ENCODE measurements at regions not wholly inside any gene's neighbourhood (a gene's known extent, or its start where the extent isn't known, plus 50 kb on each side); places are given as distances from the start of the nearest gene placed in this dataset.

DNA sequence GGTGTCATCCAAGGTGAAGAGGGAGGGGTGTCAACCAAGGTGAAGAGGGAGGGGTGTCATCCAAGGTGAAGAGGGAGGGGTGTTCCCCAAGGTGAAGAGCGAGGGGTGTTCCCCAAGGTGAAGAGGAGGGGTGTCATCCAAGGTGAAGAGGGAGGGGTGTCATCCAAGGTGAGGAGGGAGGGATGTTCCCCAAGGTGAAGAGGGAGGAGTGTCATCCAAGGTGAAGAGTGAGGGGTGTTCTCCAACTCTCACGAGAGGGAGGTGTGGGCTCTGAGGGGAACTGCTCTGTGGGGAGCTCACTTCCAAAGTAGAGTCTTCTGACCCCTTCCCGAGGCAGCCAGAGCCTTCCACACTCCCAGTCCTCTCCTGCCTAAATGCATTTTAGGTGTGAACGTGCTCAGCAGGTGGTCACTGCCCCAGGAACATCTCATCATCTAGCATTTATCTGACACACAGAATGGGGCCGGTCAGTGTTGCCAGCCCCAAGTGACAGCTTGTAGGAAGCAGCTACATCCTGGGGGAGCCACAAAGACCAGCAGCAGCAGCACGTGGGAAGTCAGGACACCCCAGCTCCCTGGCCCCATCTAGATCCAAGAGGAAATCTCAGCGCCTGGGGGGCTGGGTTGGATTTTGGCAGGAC is 323.8 kb downstream of the GLRX3 start:
- H3K4me1 ChIP-seq (ENCODE audit: low read length): no peaks in the 10 kb centered on the region
- no peak overlapping the region for H2AFZ ChIP-seq (ENCODE audit: low read depth, low read length)
- no peak overlapping the region for H3K4me2 ChIP-seq (ENCODE audit: low read length)
- H3K79me2 ChIP-seq (ENCODE audit: low read length): no peaks in the 10 kb centered on the region
- no peak overlapping the region for H3K4me3 ChIP-seq (ENCODE audit: low read length)
- no peaks in the 10 kb centered on the region for H3K27me3 ChIP-seq (ENCODE audit: low read depth, low read length)
- no peak overlapping the region for H3K27ac ChIP-seq (ENCODE audit: low read length)
- no peaks in the 10 kb centered on the region for H3K9me3 ChIP-seq (ENCODE audit: insufficient read depth, low read length)
- no peaks in the 10 kb centered on the region for H4K20me1 ChIP-seq (ENCODE audit: insufficient read depth, low read length)
- no peak overlapping the region for H3K9ac ChIP-seq (ENCODE audit: low read length)
- no peaks in the 10 kb centered on the region for H3K36me3 ChIP-seq (replicated peaks; ENCODE audit: low read depth, low read length)
- TF ChIP-seq, protein P1, sequence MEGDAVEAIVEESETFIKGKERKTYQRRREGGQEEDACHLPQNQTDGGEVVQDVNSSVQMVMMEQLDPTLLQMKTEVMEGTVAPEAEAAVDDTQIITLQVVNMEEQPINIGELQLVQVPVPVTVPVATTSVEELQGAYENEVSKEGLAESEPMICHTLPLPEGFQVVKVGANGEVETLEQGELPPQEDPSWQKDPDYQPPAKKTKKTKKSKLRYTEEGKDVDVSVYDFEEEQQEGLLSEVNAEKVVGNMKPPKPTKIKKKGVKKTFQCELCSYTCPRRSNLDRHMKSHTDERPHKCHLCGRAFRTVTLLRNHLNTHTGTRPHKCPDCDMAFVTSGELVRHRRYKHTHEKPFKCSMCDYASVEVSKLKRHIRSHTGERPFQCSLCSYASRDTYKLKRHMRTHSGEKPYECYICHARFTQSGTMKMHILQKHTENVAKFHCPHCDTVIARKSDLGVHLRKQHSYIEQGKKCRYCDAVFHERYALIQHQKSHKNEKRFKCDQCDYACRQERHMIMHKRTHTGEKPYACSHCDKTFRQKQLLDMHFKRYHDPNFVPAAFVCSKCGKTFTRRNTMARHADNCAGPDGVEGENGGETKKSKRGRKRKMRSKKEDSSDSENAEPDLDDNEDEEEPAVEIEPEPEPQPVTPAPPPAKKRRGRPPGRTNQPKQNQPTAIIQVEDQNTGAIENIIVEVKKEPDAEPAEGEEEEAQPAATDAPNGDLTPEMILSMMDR (IDR thresholded peaks at IDR 0.05; ENCODE audit: low read depth, low read length): no peak
- no peak for TF ChIP-seq EZH2phosphoT487 (IDR thresholded peaks at IDR 0.05; ENCODE audit: low read depth)

- H3K27ac ChIP-seq (ENCODE audit: low read length): no peak overlapping the region
- no peaks in the 10 kb centered on the region for H3K4me1 ChIP-seq (ENCODE audit: low read length)
- no peak for TF ChIP-seq EZH2phosphoT487 (IDR thresholded peaks at IDR 0.05; ENCODE audit: low read depth)
- TF ChIP-seq, protein P1 (IDR thresholded peaks at IDR 0.05; ENCODE audit: low read depth, low read length): no peak
- H2AFZ ChIP-seq (ENCODE audit: low read depth, low read length): no peak overlapping the region
- no peak overlapping the region for H3K9ac ChIP-seq (ENCODE audit: low read length)
- no peaks in the 10 kb centered on the region for H3K36me3 ChIP-seq (replicated peaks; ENCODE audit: low read depth, low read length)
- no peak overlapping the region for H3K4me2 ChIP-seq (ENCODE audit: low read length)
- H3K9me3 ChIP-seq (ENCODE audit: insufficient read depth, low read length): no peaks in the 10 kb centered on the region
- H4K20me1 ChIP-seq (ENCODE audit: insufficient read depth, low read length): no peaks in the 10 kb centered on the region
- no peaks in the 10 kb centered on the region for H3K79me2 ChIP-seq (ENCODE audit: low read length)
- no peaks in the 10 kb centered on the region for H3K27me3 ChIP-seq (ENCODE audit: low read depth, low read length)
- no peak overlapping the region for H3K4me3 ChIP-seq (ENCODE audit: low read length)
These were observed 325.4 kb downstream of the GLRX3 start for GRCh38 chr10:130461631-130462030.

GRCh38 chr10:130463104-130463875 is 327.1 kb downstream of the GLRX3 start:
- Histone ChIP-seq H3K27me3 (ENCODE audit: low read depth, low read length) (no peaks in the 10 kb centered on the region), H3K27ac (ENCODE audit: low read length) (no peak overlapping the region), H3K4me1 (ENCODE audit: low read length) (no peaks in the 10 kb centered on the region), H3K9ac (ENCODE audit: low read length) (no peak overlapping the region), H2AFZ (ENCODE audit: low read depth, low read length) (no peak overlapping the region), H3K36me3 (replicated peaks; ENCODE audit: low read depth, low read length) (no peaks in the 10 kb centered on the region), H3K4me2 (ENCODE audit: low read length) (no peak overlapping the region), H3K4me3 (ENCODE audit: low read length) (no peak overlapping the region), H3K9me3 (ENCODE audit: insufficient read depth, low read length) (no peaks in the 10 kb centered on the region), H4K20me1 (ENCODE audit: insufficient read depth, low read length) (no peaks in the 10 kb centered on the region), H3K79me2 (ENCODE audit: low read length) (no peaks in the 10 kb centered on the region)
- no peak for TF ChIP-seq EZH2phosphoT487 (IDR thresholded peaks at IDR 0.05; ENCODE audit: low read depth)
- TF ChIP-seq, protein P1 (IDR thresholded peaks at IDR 0.05; ENCODE audit: low read depth, low read length): no peak

- no peak overlapping the region for H3K27ac ChIP-seq (ENCODE audit: low read length)
- no peaks in the 10 kb centered on the region for H3K27me3 ChIP-seq (ENCODE audit: low read depth, low read length)
- no peaks in the 10 kb centered on the region for H3K9me3 ChIP-seq (ENCODE audit: insufficient read depth, low read length)
- H3K79me2 ChIP-seq (ENCODE audit: low read length): no peaks in the 10 kb centered on the region
- H2AFZ ChIP-seq (ENCODE audit: low read depth, low read length): no peak overlapping the region
- H3K4me3 ChIP-seq (ENCODE audit: low read length): no peak overlapping the region
- H4K20me1 ChIP-seq (ENCODE audit: insufficient read depth, low read length): no peaks in the 10 kb centered on the region
- no peaks in the 10 kb centered on the region for H3K36me3 ChIP-seq (replicated peaks; ENCODE audit: low read depth, low read length)
- no peaks in the 10 kb centered on the region for H3K4me1 ChIP-seq (ENCODE audit: low read length)
- TF ChIP-seq, protein P1 (IDR thresholded peaks at IDR 0.05; ENCODE audit: low read depth, low read length): no peak
- TF ChIP-seq EZH2phosphoT487 (IDR thresholded peaks at IDR 0.05; ENCODE audit: low read depth): no peak
- no peak overlapping the region for H3K4me2 ChIP-seq (ENCODE audit: low read length)
- H3K9ac ChIP-seq (ENCODE audit: low read length): no peak overlapping the region
These were observed 327.7 kb downstream of the GLRX3 start for GRCh38 chr10:130463876-130464364.

Data from OCI-LY3 (cell line).